RWPE2 (cell line): ENCODE measurements at regions not wholly inside any gene's neighbourhood (a gene's known extent, or its start where the extent isn't known, plus 50 kb on each side); places are given as distances from the start of the nearest gene placed in this dataset.

ENCODE experiments used
- ATAC-seq: fragments of 200-7000 bp; cut with Tn5 transposase; 3 replicates; pipeline ENCODE4 v1.9.1; 2021; ENCODE audit warnings: low read depth
- DNase-seq: peaks from one replicate; pipeline ENCODE4 v3.0.0-alpha.2; 2020; ENCODE audit warnings: low spot score
- H3K27ac ChIP-seq: fragments of 450-650 bp; 2 replicates; pipeline ENCODE4 v1.5.1; 2017; ENCODE audit warnings: mild to moderate bottlenecking; ENCODE audit not compliant: poor library complexity, severe bottlenecking
- H3K27me3 ChIP-seq: fragments of 250-450 bp; sonication (Bioruptor Pico); 2 replicates; pipeline ENCODE4 v1.5.1; 2021; ENCODE audit warnings: mild to moderate bottlenecking, moderate library complexity; ENCODE audit not compliant: insufficient read depth, poor library complexity, severe bottlenecking
- H3K36me3 ChIP-seq: fragments of 250-450 bp; sonication (Bioruptor Pico); 2 replicates; pipeline ENCODE4 v1.5.1; 2020; ENCODE audit warnings: low read depth, mild to moderate bottlenecking, moderate library complexity
- H3K4me1 ChIP-seq: fragments of 250-450 bp; sonication (Bioruptor Pico); 2 replicates; pipeline ENCODE4 v1.5.1; 2021; ENCODE audit warnings: mild to moderate bottlenecking, moderate library complexity; ENCODE audit not compliant: insufficient read depth, poor library complexity, severe bottlenecking
- H3K4me3 ChIP-seq: fragments of 250-450 bp; sonication (Bioruptor Pico); 2 replicates; pipeline ENCODE4 v1.5.1; 2021; ENCODE audit warnings: mild to moderate bottlenecking, moderate library complexity; ENCODE audit not compliant: severe bottlenecking
- H3K9me3 ChIP-seq: fragments of 250-450 bp; sonication (Bioruptor Pico); 2 replicates; pipeline ENCODE4 v1.5.1; 2021; ENCODE audit warnings: mild to moderate bottlenecking, moderate library complexity; ENCODE audit not compliant: severe bottlenecking
- CTCF ChIP-seq: fragments of 450-650 bp; IDR thresholded peaks from one replicate; pipeline ENCODE4 v1.5.1; 2017; ENCODE audit warnings: mild to moderate bottlenecking, moderate library complexity; ENCODE audit not compliant: poor library complexity, severe bottlenecking

- DNase-seq (no peak), ATAC-seq (no peak)
- H3K4me3 ChIP-seq, result no peak overlapping the region
- H3K27me3 ChIP-seq, result no peaks in the 10 kb centered on the region
- peaks cover 9% of the 10 kb centered on the region for H3K4me1 ChIP-seq
- H3K36me3 ChIP-seq, result no peaks in the 10 kb centered on the region
- TF ChIP-seq CTCF, result no peak
- H3K9me3 ChIP-seq, result no peaks in the 10 kb centered on the region
- no peak overlapping the region for H3K27ac ChIP-seq
Observed at GRCh38 chr7:83827036-83827435, 178.1 kb upstream of the SEMA3E start.

GRCh38 chr7:83824214-83824613 is 175.3 kb upstream of the SEMA3E start:
- no peaks in the 10 kb centered on the region for H3K27me3 ChIP-seq
- TF ChIP-seq CTCF, result no peak
- no peaks in the 10 kb centered on the region for H3K9me3 ChIP-seq
- no peaks in the 10 kb centered on the region for H3K36me3 ChIP-seq
- ATAC-seq (peak; percentile 87), DNase-seq (no peak)
- no peak overlapping the region for H3K4me3 ChIP-seq
- no peak overlapping the region for H3K27ac ChIP-seq
- peaks cover 9% of the 10 kb centered on the region for H3K4me1 ChIP-seq

GRCh38 chr7:83821866-83822265 is 172.9 kb upstream of the SEMA3E start:
- H3K4me1 ChIP-seq, result peaks cover 9% of the 10 kb centered on the region
- DNase-seq, result no peak
- H3K4me3 ChIP-seq, result no peak overlapping the region

GRCh38 chr7:83820641-83821040 is 171.7 kb upstream of the SEMA3E start:
- Histone ChIP-seq H3K27ac (no peak overlapping the region), H3K9me3 (no peaks in the 10 kb centered on the region), H3K27me3 (no peaks in the 10 kb centered on the region), H3K4me3 (no peak overlapping the region), H3K36me3 (no peaks in the 10 kb centered on the region), H3K4me1 (peaks cover 9% of the 10 kb centered on the region)
- TF ChIP-seq CTCF, result no peak
- no peak for DNase-seq
- no peak for ATAC-seq

More at GRCh38 chr7:83821866-83822265, 172.9 kb upstream of the SEMA3E start:
- Histone ChIP-seq H3K9me3 (no peaks in the 10 kb centered on the region), H3K27ac (no peak overlapping the region), H3K27me3 (no peaks in the 10 kb centered on the region), H3K36me3 (no peaks in the 10 kb centered on the region)
- ATAC-seq, result no peak
- no peak for TF ChIP-seq CTCF

- no peak for TF ChIP-seq CTCF
- DNase-seq, result no peak
Observed at GRCh38 chr7:83819911-83820310, 171.0 kb upstream of the SEMA3E start.

More at GRCh38 chr7:83819911-83820310, 171.0 kb upstream of the SEMA3E start:
- Histone ChIP-seq H3K27me3 (no peaks in the 10 kb centered on the region), H3K9me3 (no peaks in the 10 kb centered on the region), H3K4me3 (no peak overlapping the region), H3K27ac (no peak overlapping the region), H3K36me3 (no peaks in the 10 kb centered on the region), H3K4me1 (peaks cover 9% of the 10 kb centered on the region)
- ATAC-seq, result no peak
